Activated CD8-positive, alpha-beta memory T cell treated with anti-CD3 and anti-CD28 coated beads, Interleukin-2, amount 50 U/mL, for 24 hours (primary cell): ENCODE measurements at regions not wholly inside any gene's neighbourhood (a gene's known extent, or its start where the extent isn't known, plus 50 kb on each side); places are given as distances from the start of the nearest gene placed in this dataset.

Source experiments
- DNase-seq: peaks from one replicate; pipeline ENCODE4 v3.0.0-alpha.2; 2020; ENCODE audit errors: extremely low read depth

- DNase-seq: no peak
Observed at GRCh38 chrX:21056622-21057021, 317.6 kb upstream of the CNKSR2 start.

GRCh38 chrX:21047034-21047455, 327.2 kb upstream of the CNKSR2 start:
- DNase-seq: no peak

- no peak for DNase-seq
Observed at GRCh38 chrX:21014326-21014725, 359.9 kb upstream of the CNKSR2 start.

GRCh38 chrX:21004835-21005234, 369.4 kb upstream of the CNKSR2 start:
- no peak for DNase-seq

GRCh38 chrX:20995829-20996228, 378.4 kb upstream of the CNKSR2 start:
- no peak for DNase-seq

GRCh38 chrX:20989361-20989760, 384.9 kb upstream of the CNKSR2 start:
- DNase-seq: no peak

GRCh38 chrX:20988804-20989203, 385.4 kb upstream of the CNKSR2 start:
- no peak for DNase-seq

- DNase-seq: no peak
Observed at GRCh38 chrX:20988118-20988517, 386.1 kb upstream of the CNKSR2 start.

GRCh38 chrX:20980426-20980825, 393.8 kb upstream of the CNKSR2 start:
- DNase-seq: no peak

GRCh38 chrX:20974326-20974725, 399.9 kb upstream of the CNKSR2 start:
- DNase-seq: no peak

- no peak for DNase-seq
Observed at GRCh38 chrX:20973038-20973437, 401.2 kb upstream of the CNKSR2 start.

- DNase-seq: no peak
Observed at GRCh38 chrX:20971250-20971649, 403.0 kb upstream of the CNKSR2 start.

GRCh38 chrX:20969565-20969964, 404.7 kb upstream of the CNKSR2 start:
- DNase-seq: no peak

- DNase-seq: no peak
Observed at GRCh38 chrX:20968996-20969395, 405.2 kb upstream of the CNKSR2 start.

GRCh38 chrX:20967725-20968124, 406.5 kb upstream of the CNKSR2 start:
- DNase-seq: no peak

GRCh38 chrX:20965270-20966044, 408.8 kb upstream of the CNKSR2 start:
- no peak for DNase-seq

- no peak for DNase-seq
Observed at GRCh38 chrX:20954014-20954413, 420.2 kb upstream of the CNKSR2 start.

GRCh38 chrX:20952180-20952579, 422.0 kb upstream of the CNKSR2 start:
- DNase-seq: no peak

- no peak for DNase-seq
Observed at GRCh38 chrX:20951016-20951810, 423.0 kb upstream of the CNKSR2 start.

GRCh38 chrX:20947411-20947912, 426.8 kb upstream of the CNKSR2 start:
- no peak for DNase-seq

- DNase-seq: no peak
Observed at GRCh38 chrX:20913760-20914159, 460.5 kb upstream of the CNKSR2 start.

- DNase-seq: no peak
Observed at GRCh38 chrX:20906571-20906970, 467.6 kb upstream of the CNKSR2 start.

GRCh38 chrX:20884565-20884964, 489.7 kb upstream of the CNKSR2 start:
- no peak for DNase-seq
